Naive thymus-derived CD4-positive, alpha-beta T cell (primary cell): ENCODE measurements at regions not wholly inside any gene's neighbourhood (a gene's known extent, or its start where the extent isn't known, plus 50 kb on each side); places are given as distances from the start of the nearest gene placed in this dataset.

Experiments
- ATAC-seq: fragments of 150-1000 bp; cut with Tn5 transposase; 2 replicates; pipeline ENCODE4 v1.10.0; 2021; ENCODE audit warnings: mild to moderate bottlenecking, moderate library complexity
- CTCF ChIA-PET: fragments of 350-600 bp; sonication (Branson Sonifier 250); formaldehyde crosslinking; loops from one replicate; lab custom pipeline; 2021; ENCODE audit warnings: antibody characterized with exemption; lab: Charles Lee
- POLR2A ChIA-PET: fragments of 350-600 bp; sonication (Branson Sonifier 250); formaldehyde crosslinking; loops from one replicate; lab custom pipeline; 2021; ENCODE audit warnings: antibody characterized with exemption, inconsistent platforms; lab: Charles Lee
- DNase-seq, 9 donors: peaks; one replicate each; pipeline versions ENCODE4 v3.0.0 to v3.0.0-alpha.2; 2020 to 2022; ENCODE audit warnings: mixed read lengths in 1 of 9
- H3K27ac ChIP-seq: one replicate; pipeline ENCODE4 v1.7.0; 2013; ENCODE audit warnings: mild to moderate bottlenecking, low read depth, low read length, moderate library complexity
- H3K27me3 ChIP-seq, 2 donors: one replicate each; pipeline ENCODE4 v1.7.0; 2013; ENCODE audit warnings: low read length in 2 of 2, mild to moderate bottlenecking in 2 of 2, moderate library complexity in 2 of 2; ENCODE audit not compliant: control insufficient read depth in 2 of 2, insufficient read depth in 2 of 2
- H3K36me3 ChIP-seq, 3 experiments: 1 replicate in 2 of 3; 2 replicates in 1 of 3; pipeline ENCODE4 v1.7.0; 2013; ENCODE audit warnings: low read length in 3 of 3, mild to moderate bottlenecking in 3 of 3, moderate library complexity in 1 of 3; ENCODE audit not compliant: insufficient read depth in 3 of 3, control insufficient read depth in 2 of 3
- H3K4me1 ChIP-seq, 2 donors: one replicate each; pipeline ENCODE4 v1.7.0; 2013; ENCODE audit warnings: low read length in 2 of 2, mild to moderate bottlenecking in 2 of 2, moderate library complexity in 1 of 2; ENCODE audit not compliant: control insufficient read depth in 2 of 2, insufficient read depth in 2 of 2
- H3K4me3 ChIP-seq: 2 replicates; pipeline ENCODE4 v1.7.0; 2013; ENCODE audit warnings: mild to moderate bottlenecking, low read length
- H3K9me3 ChIP-seq, 3 experiments: 1 replicate in 2 of 3; 2 replicates in 1 of 3; pipeline ENCODE4 v1.7.0; 2013; ENCODE audit warnings: low read length in 3 of 3; ENCODE audit not compliant: control insufficient read depth in 2 of 3
- H3K27ac Mint-ChIP-seq, 9 donors: one replicate each; pipeline ENCODE4 v1.8.0; 2020 to 2022; ENCODE audit warnings: mixed read lengths in 9 of 9, mild to moderate bottlenecking in 8 of 9, moderate library complexity in 5 of 9, inconsistent platforms in 2 of 9
- H3K27me3 Mint-ChIP-seq, 5 donors: one replicate each; pipeline ENCODE4 v1.8.0; 2021 to 2022; ENCODE audit warnings: mixed read lengths in 5 of 5, mild to moderate bottlenecking in 1 of 5
- H3K36me3 Mint-ChIP-seq, 5 donors: one replicate each; pipeline ENCODE4 v1.8.0; 2020 to 2022; ENCODE audit warnings: mixed read lengths in 5 of 5, mild to moderate bottlenecking in 3 of 5, inconsistent platforms in 1 of 5
- H3K4me1 Mint-ChIP-seq, 7 donors: one replicate each; pipeline ENCODE4 v1.8.0; 2020 to 2022; ENCODE audit warnings: mixed read lengths in 7 of 7, mild to moderate bottlenecking in 3 of 7, inconsistent platforms in 1 of 7
- H3K4me3 Mint-ChIP-seq, 10 donors: one replicate each; pipeline ENCODE4 v1.8.0; 2020 to 2022; ENCODE audit warnings: mild to moderate bottlenecking in 10 of 10, mixed read lengths in 10 of 10, moderate library complexity in 6 of 10, inconsistent platforms in 2 of 10
- H3K9me3 Mint-ChIP-seq, 11 donors: one replicate each; pipeline ENCODE4 v1.8.0; 2020 to 2022; ENCODE audit warnings: mixed read lengths in 11 of 11, mild to moderate bottlenecking in 4 of 11, inconsistent platforms in 1 of 11, moderate library complexity in 1 of 11
- intact Hi-C, 2 donors: fragments of 100-400 bp; cut with micrococcal nuclease; formaldehyde crosslinking; loops; one replicate each; pipeline ENCODE4 v1.15.1; 2023

GRCh38 chr16:60438894-60439293, 1597.3 kb downstream of the CDH8 start:
- no peaks in the 10 kb centered on the region for H3K4me1 ChIP-seq
- Mint-ChIP-seq H3K4me1 (no peaks in the 10 kb centered on the region), H3K9me3 (peaks cover 0 to 32% (median 4%) of the 10 kb centered on the region in 11 donors), H3K27me3 (no peaks in the 10 kb centered on the region), H3K36me3 (no peaks in the 10 kb centered on the region), H3K27ac (no peak overlapping the region), H3K4me3 (no peak overlapping the region)
- DNase-seq, result no peak
- no peak for ATAC-seq
- no peak overlapping the region for H3K27ac ChIP-seq
- H3K27me3 ChIP-seq, result no peaks in the 10 kb centered on the region
- intact Hi-C loops, result no loop called here
- no peaks in the 10 kb centered on the region for H3K9me3 ChIP-seq
- ChIA-PET CTCF (no interaction called here), POLR2A (no interaction called here)
- H3K36me3 ChIP-seq, result no peaks in the 10 kb centered on the region
- no peak overlapping the region for H3K4me3 ChIP-seq

DNA sequence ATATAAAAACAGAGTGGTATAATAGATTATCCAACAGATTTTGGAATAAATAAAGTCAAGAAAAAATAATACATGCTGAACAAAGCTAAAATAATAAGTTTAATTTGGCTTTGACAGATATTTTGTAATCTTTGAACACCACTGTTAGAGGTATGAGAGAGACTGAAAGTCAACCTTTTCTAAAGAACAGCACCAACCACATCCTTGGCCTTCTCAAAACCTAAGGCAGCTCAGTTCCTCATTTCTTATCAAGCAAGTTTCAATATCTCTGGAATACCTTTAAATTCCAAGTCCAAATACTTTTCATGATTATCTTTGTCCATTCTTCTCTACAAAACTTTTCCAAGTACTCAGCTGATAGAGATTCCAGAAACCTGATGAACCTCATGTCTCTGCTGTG, 1603.8 kb downstream of the CDH8 start:
- H3K27ac Mint-ChIP-seq, result no peak overlapping the region
- POLR2A ChIA-PET, result no interaction called here

GRCh38 chr16:60419859-60420258, 1616.4 kb downstream of the CDH8 start:
- H3K4me3 Mint-ChIP-seq, result peak overlapping the region in 1 of 10 donors; percentile 3
- peaks cover 0 to 5% (median 0%) of the 10 kb centered on the region in 3 experiments for H3K9me3 ChIP-seq
- no peaks in the 10 kb centered on the region for H3K36me3 Mint-ChIP-seq
- intact Hi-C loops, result no loop called here
- ChIA-PET POLR2A (no interaction called here), CTCF (no interaction called here)
- no peak overlapping the region for H3K27ac ChIP-seq
- H3K4me1 Mint-ChIP-seq, result no peaks in the 10 kb centered on the region
- H3K36me3 ChIP-seq, result no peaks in the 10 kb centered on the region
- no peaks in the 10 kb centered on the region for H3K27me3 ChIP-seq
- H3K27ac Mint-ChIP-seq, result no peak overlapping the region
- no peaks in the 10 kb centered on the region for H3K27me3 Mint-ChIP-seq
- DNase-seq (no peak), ATAC-seq (no peak)
- H3K4me3 ChIP-seq, result no peak overlapping the region
- H3K9me3 Mint-ChIP-seq, result peaks cover 0 to 25% (median 6%) of the 10 kb centered on the region in 11 donors
- no peaks in the 10 kb centered on the region for H3K4me1 ChIP-seq

More for the DNA sequence above, 1603.8 kb downstream of the CDH8 start:
- H3K4me1 ChIP-seq, result no peaks in the 10 kb centered on the region
- no peak for ATAC-seq
- Mint-ChIP-seq H3K9me3 (peaks cover 4 to 37% (median 9%) of the 10 kb centered on the region in 11 donors), H3K27me3 (no peaks in the 10 kb centered on the region), H3K36me3 (no peaks in the 10 kb centered on the region), H3K4me3 (no peak overlapping the region), H3K4me1 (no peaks in the 10 kb centered on the region)
- intact Hi-C loops, result no loop called here
- no peak overlapping the region for H3K4me3 ChIP-seq
- DNase-seq, result no peak
- no peak overlapping the region for H3K27ac ChIP-seq
- CTCF ChIA-PET, result no interaction called here
- H3K9me3 ChIP-seq, result no peaks in the 10 kb centered on the region
- no peaks in the 10 kb centered on the region for H3K27me3 ChIP-seq
- no peaks in the 10 kb centered on the region for H3K36me3 ChIP-seq

- Histone ChIP-seq H3K27me3 (no peaks in the 10 kb centered on the region), H3K36me3 (no peaks in the 10 kb centered on the region), H3K4me3 (no peak overlapping the region), H3K27ac (no peak overlapping the region), H3K9me3 (peaks cover 0 to 5% (median 0%) of the 10 kb centered on the region in 3 experiments), H3K4me1 (no peaks in the 10 kb centered on the region)
- Mint-ChIP-seq H3K36me3 (no peaks in the 10 kb centered on the region), H3K9me3 (peaks cover 0 to 29% (median 7%) of the 10 kb centered on the region in 11 donors), H3K4me3 (no peak overlapping the region), H3K27ac (no peak overlapping the region), H3K27me3 (no peaks in the 10 kb centered on the region), H3K4me1 (no peaks in the 10 kb centered on the region)
- CTCF ChIA-PET, result no interaction called here
- POLR2A ChIA-PET, result no interaction called here
- no peak for ATAC-seq
- DNase-seq, result no peak
- intact Hi-C loops, result no loop called here
These were observed 1621.6 kb downstream of the CDH8 start for GRCh38 chr16:60414613-60415012.

DNA sequence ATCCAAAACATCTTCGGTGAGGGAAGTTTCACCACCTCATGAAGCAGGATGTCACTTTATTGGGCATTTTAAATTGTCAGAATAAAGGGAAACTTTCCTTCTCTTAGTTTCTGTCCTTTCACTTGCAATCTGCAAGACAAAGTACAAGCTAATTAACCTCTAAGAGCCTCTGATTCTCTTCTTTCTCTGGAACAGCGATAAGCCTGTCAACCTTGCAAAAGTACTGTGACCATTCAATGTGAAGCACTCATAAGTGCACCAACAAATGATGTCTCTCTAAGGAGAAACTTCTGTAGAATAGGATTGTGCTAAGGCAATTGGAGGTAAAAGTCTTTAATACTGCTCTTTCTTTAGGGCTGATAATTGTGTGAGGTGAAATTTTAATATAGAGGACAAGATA, 1622.3 kb downstream of the CDH8 start:
- ChIA-PET POLR2A (no interaction called here), CTCF (no interaction called here)
- Histone ChIP-seq H3K27ac (no peak overlapping the region), H3K4me3 (no peak overlapping the region), H3K36me3 (no peaks in the 10 kb centered on the region), H3K4me1 (no peaks in the 10 kb centered on the region), H3K27me3 (no peaks in the 10 kb centered on the region), H3K9me3 (peaks cover 0 to 5% (median 0%) of the 10 kb centered on the region in 3 experiments)
- DNase-seq (no peak), ATAC-seq (no peak)
- Mint-ChIP-seq H3K27me3 (no peaks in the 10 kb centered on the region), H3K4me3 (no peak overlapping the region), H3K27ac (no peak overlapping the region), H3K36me3 (no peaks in the 10 kb centered on the region), H3K9me3 (peaks cover 0 to 29% (median 8%) of the 10 kb centered on the region in 11 donors), H3K4me1 (no peaks in the 10 kb centered on the region)
- intact Hi-C loops, result no loop called here

GRCh38 chr16:60407606-60408005, 1628.6 kb downstream of the CDH8 start:
- DNase-seq (no peak), ATAC-seq (no peak)
- Histone ChIP-seq H3K27ac (no peak overlapping the region), H3K4me1 (no peaks in the 10 kb centered on the region), H3K27me3 (no peaks in the 10 kb centered on the region), H3K36me3 (no peaks in the 10 kb centered on the region), H3K4me3 (no peak overlapping the region), H3K9me3 (no peaks in the 10 kb centered on the region)
- intact Hi-C loops, result no loop called here
- Mint-ChIP-seq H3K4me1 (no peaks in the 10 kb centered on the region), H3K4me3 (no peak overlapping the region), H3K9me3 (peaks cover 0 to 27% (median 9%) of the 10 kb centered on the region in 11 donors), H3K27me3 (no peaks in the 10 kb centered on the region), H3K27ac (no peak overlapping the region), H3K36me3 (no peaks in the 10 kb centered on the region)
- ChIA-PET CTCF (no interaction called here), POLR2A (no interaction called here)

GRCh38 chr16:60407034-60407433, 1629.2 kb downstream of the CDH8 start:
- no peaks in the 10 kb centered on the region for H3K27me3 Mint-ChIP-seq
- no peak overlapping the region for H3K27ac Mint-ChIP-seq
- no peaks in the 10 kb centered on the region for H3K9me3 ChIP-seq
- no peak overlapping the region for H3K4me3 ChIP-seq
- ATAC-seq (no peak), DNase-seq (no peak)
- H3K4me3 Mint-ChIP-seq, result no peak overlapping the region
- H3K4me1 Mint-ChIP-seq, result no peaks in the 10 kb centered on the region
- POLR2A ChIA-PET, result no interaction called here
- no peaks in the 10 kb centered on the region for H3K36me3 Mint-ChIP-seq
- no peaks in the 10 kb centered on the region for H3K4me1 ChIP-seq
- intact Hi-C loops, result no loop called here
- H3K27ac ChIP-seq, result no peak overlapping the region
- H3K27me3 ChIP-seq, result no peaks in the 10 kb centered on the region
- H3K36me3 ChIP-seq, result no peaks in the 10 kb centered on the region
- CTCF ChIA-PET, result no interaction called here
- H3K9me3 Mint-ChIP-seq, result peaks cover 0 to 27% (median 9%) of the 10 kb centered on the region in 11 donors
